HepG2 (cell line): ENCODE measurements at regions not wholly inside any gene's neighbourhood (a gene's known extent, or its start where the extent isn't known, plus 50 kb on each side); places are given as distances from the start of the nearest gene placed in this dataset.
A peak's percentile ranks its signal among the peaks of the same experiment; 100 is the strongest.

Source experiments
- ATAC-seq: fragments of 200-7000 bp; cut with Tn5 transposase; 3 replicates; pipeline ENCODE4 v1.9.1; 2020; ENCODE audit warnings: mild to moderate bottlenecking, moderate library complexity
- BruUV-seq: library from RNA; stranded (reverse); fragments of 400-500 nt; replicated peaks from 2 replicates; lab custom pipeline; 2021; lab: Mats Ljungman, UMichigan
- CTCF ChIA-PET: fragments of 300-600 bp; formaldehyde crosslinking; extraction: SDS; loops from one replicate; lab custom pipeline; 2021; ENCODE audit warnings: low total read pairs, inconsistent platforms, low intra/inter-chr PET ratio; lab: Yijun Ruan, JAX
- POLR2A ChIA-PET: fragments of 350-600 bp; sonication (Branson Sonifier 250); formaldehyde crosslinking; loops from one replicate; lab custom pipeline; 2020; ENCODE audit warnings: antibody characterized with exemption, inconsistent platforms; lab: Yijun Ruan, JAX
- DNase-seq: peaks from one replicate; pipeline ENCODE4 v3.0.0-alpha.2; 2015; ENCODE audit warnings: low spot score
- FAIRE-seq: peaks from 3 replicates; lab custom pipeline; 2011; peaks lifted over from hg19 to GRCh38; lab: Jason Lieb, UNC
- H2AFZ ChIP-seq: one replicate; pipeline ENCODE4 v1.6.1; 2011; ENCODE audit warnings: low read length, inconsistent platforms
- H3K27ac ChIP-seq: fragments of 300-600 bp; 3 replicates; pipeline ENCODE4 v1.8.0; 2011; ENCODE audit warnings: mixed run types, mild to moderate bottlenecking, mixed read lengths, low read length, inconsistent platforms; ENCODE audit not compliant: insufficient read depth; ENCODE audit errors: extremely low read length
- H3K27me3 ChIP-seq, 2 experiments: fragments of 200-600 bp in 1 of 2; 2 replicates in 1 of 2; 3 replicates in 1 of 2; pipeline versions ENCODE4 v1.6.0 to v1.8.0; 2011; ENCODE audit warnings: low read length in 2 of 2, mild to moderate bottlenecking in 2 of 2, moderate library complexity in 2 of 2, inconsistent platforms in 1 of 2; ENCODE audit not compliant: insufficient read depth in 2 of 2, control insufficient read depth in 1 of 2
- H3K36me3 ChIP-seq, 2 experiments: fragments of 200-600 bp in 1 of 2; replicated peaks in 1 of 2; 2 replicates in 1 of 2; 3 replicates in 1 of 2; pipeline versions ENCODE4 v1.5.1 to v1.8.0; 2011; ENCODE audit warnings: low read length in 2 of 2, inconsistent platforms in 1 of 2; ENCODE audit not compliant: insufficient read depth in 2 of 2, control insufficient read depth in 1 of 2
- H3K4me1 ChIP-seq: 2 replicates; pipeline ENCODE4 v1.5.1; 2012; ENCODE audit warnings: low read length, inconsistent platforms; ENCODE audit not compliant: insufficient read depth
- H3K4me2 ChIP-seq: 2 replicates; pipeline ENCODE4 v1.6.0; 2011; ENCODE audit warnings: low read depth, low read length, inconsistent platforms
- H3K4me3 ChIP-seq, 3 experiments: fragments of 200-600 bp in 1 of 3; sonication (generic), shearing (Covaris generic) in 1 of 3; replicated peaks in 1 of 3; 2 replicates each; pipeline ENCODE4 v1.5.1; 2011 to 2016; ENCODE audit warnings: low read length in 3 of 3, inconsistent platforms in 2 of 3, low read depth in 2 of 3, mild to moderate bottlenecking in 2 of 3, control low read depth in 1 of 3, mixed read lengths in 1 of 3; ENCODE audit not compliant: insufficient read depth in 1 of 3
- H3K79me2 ChIP-seq: one replicate; pipeline ENCODE4 v1.6.1; 2011; ENCODE audit warnings: low read length, inconsistent platforms; ENCODE audit not compliant: insufficient read depth
- H3K9ac ChIP-seq: 2 replicates; pipeline ENCODE4 v1.6.0; 2011; ENCODE audit warnings: mild to moderate bottlenecking, low read depth, low read length, inconsistent platforms; ENCODE audit not compliant: insufficient read depth
- H3K9me3 ChIP-seq: 2 replicates; pipeline ENCODE4 v1.5.1; 2012; ENCODE audit warnings: mild to moderate bottlenecking, low read length
- H4K20me1 ChIP-seq: 2 replicates; pipeline ENCODE4 v1.6.0; 2011; ENCODE audit warnings: inconsistent platforms, mild to moderate bottlenecking, low read length, moderate library complexity; ENCODE audit not compliant: insufficient read depth
- AHR ChIP-seq: IDR thresholded peaks from 2 replicates; pipeline ENCODE4 v1.6.1; 2018; ENCODE audit warnings: missing genetic modification reagents, missing compliant biosample characterization
- ATF7 ChIP-seq, 2 experiments: fragments of 450-650 bp in 1 of 2; sonication (generic) in 1 of 2; formaldehyde crosslinking in 1 of 2; IDR thresholded peaks; 2 replicates each; pipeline versions ENCODE4 v1.4.0 to v1.6.1; 2016 to 2020; ENCODE audit warnings: antibody characterized with exemption in 1 of 2, mild to moderate bottlenecking in 1 of 2, missing genetic modification reagents in 1 of 2
- CC2D1A ChIP-seq: sonication (generic); formaldehyde crosslinking; IDR thresholded peaks from 2 replicates; pipeline ENCODE4 v1.8.1; 2023; ENCODE audit warnings: mild to moderate bottlenecking, missing genetic modification reagents
- FOSL2 ChIP-seq: sonication (generic); formaldehyde crosslinking; IDR thresholded peaks from 2 replicates; pipeline ENCODE4 v1.4.0; 2020; ENCODE audit warnings: missing genetic modification reagents
- FOXA1 ChIP-seq, 2 experiments: fragments of 450-650 bp in 1 of 2; sonication (generic) in 1 of 2; formaldehyde crosslinking in 1 of 2; IDR thresholded peaks; 2 replicates each; pipeline versions ENCODE4 v1.4.0 to v1.6.1; 2016 to 2020; ENCODE audit warnings: missing genetic modification reagents in 1 of 2
- FOXA3 ChIP-seq: IDR thresholded peaks from 2 replicates; pipeline ENCODE4 v1.6.1; 2016; ENCODE audit warnings: missing genetic modification reagents, missing compliant biosample characterization
- FOXK1 ChIP-seq: sonication (generic); formaldehyde crosslinking; IDR thresholded peaks from 2 replicates; pipeline ENCODE4 v1.4.0; 2020; ENCODE audit warnings: low read depth, missing genetic modification reagents, borderline replicate concordance
- FOXP1 ChIP-seq, 2 experiments: fragments of 450-650 bp in 1 of 2; IDR thresholded peaks; 2 replicates each; pipeline ENCODE4 v1.6.1; 2017 to 2018; ENCODE audit warnings: antibody characterized with exemption in 1 of 2
- HMGA1 ChIP-seq: sonication (generic); formaldehyde crosslinking; conservative IDR thresholded peaks from 2 replicates; pipeline ENCODE4 v1.4.0; 2020; ENCODE audit warnings: missing genetic modification reagents
- NFRKB ChIP-seq: fragments of 450-650 bp; IDR thresholded peaks from 2 replicates; pipeline ENCODE4 v1.6.1; 2017
- TEAD3 ChIP-seq: optimal IDR thresholded peaks from 2 replicates; pipeline ENCODE3; 2016; ENCODE audit warnings: borderline replicate concordance
- ZNF570 ChIP-seq: sonication (generic); formaldehyde crosslinking; IDR thresholded peaks from 2 replicates; pipeline ENCODE4 v1.4.0; 2020; ENCODE audit warnings: mild to moderate bottlenecking, missing genetic modification reagents, borderline replicate concordance
- WGBS: methylation state at CpG from one replicate; pipeline ENCODE4 v1.1.6; 2017; ENCODE audit warnings: low lambda C conversion rate; 5-methylcytosine and 5-hydroxymethylcytosine counted together
- in situ Hi-C: cut with HindIII; loops from 2 replicates; pipeline ENCODE4 v1.10.0; 2017; ENCODE audit warnings: low pct_unique_long_range_greater_than_20kb; ENCODE audit not compliant: extremely low pct_ligation_motif_present
- intact Hi-C: fragments of 100-400 bp; cut with micrococcal nuclease; formaldehyde crosslinking; loops from one replicate; pipeline ENCODE4 v1.10.0; 2022; ENCODE audit not compliant: unreplicated experiment
- TF ChIP-seq, protein P1 (sequence below): IDR thresholded peaks from 2 replicates; pipeline ENCODE4 v1.6.1; 2016

DNA sequence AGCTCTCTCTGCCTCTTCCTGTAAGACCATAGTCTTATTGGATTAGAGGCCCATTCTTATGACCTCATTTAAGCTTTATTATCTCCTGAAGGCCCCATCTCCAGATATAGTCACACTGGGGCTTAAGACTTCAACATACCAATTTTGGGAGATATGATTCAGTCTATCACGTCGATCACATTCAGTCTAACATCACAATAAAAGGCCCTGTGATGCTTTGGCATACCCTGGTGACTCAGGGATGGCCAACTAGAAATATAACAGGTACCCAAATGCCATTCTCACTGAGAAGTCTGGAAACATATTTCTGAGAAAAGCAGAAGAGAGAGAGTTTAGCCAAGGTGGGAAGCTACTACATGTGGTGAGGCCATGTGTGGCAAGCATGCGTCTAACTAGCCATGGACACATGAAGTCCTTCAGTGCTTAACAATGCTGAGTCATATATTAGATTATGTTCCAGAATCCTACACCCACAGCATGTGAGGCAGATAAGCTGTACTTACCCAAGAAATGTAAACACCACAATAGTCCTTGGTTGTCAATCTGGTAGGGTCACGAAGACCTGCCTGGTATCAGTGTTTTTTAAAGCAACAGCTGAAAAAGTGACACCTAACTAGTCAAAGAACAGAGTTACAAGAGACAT, 485.1 kb downstream of the FOXO1 start (continued):
- TF ChIP-seq HMGA1 (CRISPR knock-in tag): no peak
- no peak for TF ChIP-seq FOXA1 (IDR thresholded peaks at IDR 0.05)
- peak; percentile 87 for TF ChIP-seq FOXA1 (CRISPR knock-in tag; IDR thresholded peaks at IDR 0.05)
- TF ChIP-seq TEAD3 (CRISPR knock-in tag): peak; percentile 32
- no peak for TF ChIP-seq FOXP1 (IDR thresholded peaks at IDR 0.05)
- 0 out of 2 replicates have a peak, but pooled peaks have one; percentile 11 for TF ChIP-seq FOXP1 (CRISPR knock-in tag; IDR thresholded peaks at IDR 0.05)
- TF ChIP-seq FOXA3 (CRISPR knock-in tag): peak; percentile 86
- TF ChIP-seq, protein P1, sequence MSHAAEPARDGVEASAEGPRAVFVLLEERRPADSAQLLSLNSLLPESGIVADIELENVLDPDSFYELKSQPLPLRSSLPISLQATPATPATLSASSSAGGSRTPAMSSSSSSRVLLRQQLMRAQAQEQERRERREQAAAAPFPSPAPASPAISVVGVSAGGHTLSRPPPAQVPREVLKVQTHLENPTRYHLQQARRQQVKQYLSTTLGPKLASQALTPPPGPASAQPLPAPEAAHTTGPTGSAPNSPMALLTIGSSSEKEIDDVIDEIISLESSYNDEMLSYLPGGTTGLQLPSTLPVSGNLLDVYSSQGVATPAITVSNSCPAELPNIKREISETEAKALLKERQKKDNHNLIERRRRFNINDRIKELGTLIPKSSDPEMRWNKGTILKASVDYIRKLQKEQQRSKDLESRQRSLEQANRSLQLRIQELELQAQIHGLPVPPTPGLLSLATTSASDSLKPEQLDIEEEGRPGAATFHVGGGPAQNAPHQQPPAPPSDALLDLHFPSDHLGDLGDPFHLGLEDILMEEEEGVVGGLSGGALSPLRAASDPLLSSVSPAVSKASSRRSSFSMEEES: peak; percentile 37; the same call in 1 of the 2 replicates
- TF ChIP-seq AHR: no peak
- peak; percentile 44; the same call in 1 of the 2 replicates for TF ChIP-seq FOXK1 (CRISPR knock-in tag)
- TF ChIP-seq FOSL2 (CRISPR knock-in tag): peak; percentile 67

DNA sequence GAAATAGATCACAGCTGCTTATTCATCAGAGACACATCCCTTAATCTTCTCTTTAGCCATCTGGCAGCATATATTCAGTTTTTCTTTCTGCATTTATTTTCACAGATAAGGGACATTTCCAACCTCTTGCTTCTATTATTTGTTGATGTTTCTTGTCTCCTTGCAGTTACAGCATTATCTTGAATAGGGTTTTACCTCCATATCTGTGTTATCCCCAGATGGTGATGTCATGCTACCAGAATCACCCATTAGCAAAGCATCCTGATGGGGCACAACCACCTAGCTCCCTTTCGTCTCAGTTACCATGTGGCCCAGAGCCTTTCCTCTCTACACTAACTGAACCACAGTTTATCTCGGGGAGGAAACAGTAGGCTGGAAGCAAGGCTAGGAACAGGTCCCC, 483.9 kb downstream of the FOXO1 start:
- no peaks in the 10 kb centered on the region for H4K20me1 ChIP-seq
- TF ChIP-seq CC2D1A (CRISPR knock-in tag) (no peak), NFRKB (no peak), ATF7 (IDR thresholded peaks at IDR 0.05) (peak; percentile 29; the same call in 1 of the 2 replicates), ATF7 (CRISPR knock-in tag; IDR thresholded peaks at IDR 0.05) (no peak), ZNF570 (CRISPR knock-in tag) (no peak)
- H3K27ac ChIP-seq: no peak overlapping the region
- POLR2A ChIA-PET: no interaction called here
- ATAC-seq (no peak), FAIRE-seq (no peak), DNase-seq (no peak)
- BruUV-seq: no TSS peak
- peaks cover 0 to 8% of the 10 kb centered on the region in 2 experiments; a peak in 2 of 5 replicates for H3K27me3 ChIP-seq
- no peaks in the 10 kb centered on the region for H3K36me3 ChIP-seq
- no peaks in the 10 kb centered on the region for H3K79me2 ChIP-seq
- intact Hi-C loops: no loop called here
- 60% methylated on average over 2 of the region's 2 CpGs for WGBS
- no peak overlapping the region for H3K9ac ChIP-seq
- peaks cover 8% of the 10 kb centered on the region for H3K4me1 ChIP-seq
- no peak overlapping the region for H3K4me2 ChIP-seq
- no peak overlapping the region for H2AFZ ChIP-seq
- in situ Hi-C loops: no loop called here
- H3K9me3 ChIP-seq: no peaks in the 10 kb centered on the region
- no peak overlapping the region for H3K4me3 ChIP-seq
- CTCF ChIA-PET: no interaction called here
